Sigmoid colon (tissue), 6 donors: ENCODE measurements at regions not wholly inside any gene's neighbourhood (a gene's known extent, or its start where the extent isn't known, plus 50 kb on each side); places are given as distances from the start of the nearest gene placed in this dataset.

Source experiments
- DNase-seq: peaks from one replicate; pipeline ENCODE4 v3.0.0-alpha.2; 2019
- H3K27ac ChIP-seq, 4 donors: fragments of 200-600 bp; sonication (generic); one replicate each; pipeline ENCODE4 v1.5.1; 2016 to 2019; ENCODE audit warnings: mild to moderate bottlenecking in 1 of 4
- H3K27me3 ChIP-seq, 3 donors: fragments of 200-600 bp; sonication (generic); one replicate each; pipeline ENCODE4 v1.5.1; 2019; ENCODE audit warnings: mild to moderate bottlenecking in 1 of 3
- H3K36me3 ChIP-seq, 4 donors: fragments of 200-600 bp; sonication (generic); one replicate each; pipeline ENCODE4 v1.5.1; 2016 to 2019
- H3K4me1 ChIP-seq, 4 donors: fragments of 200-600 bp; sonication (generic); one replicate each; pipeline ENCODE4 v1.5.1; 2017 to 2019
- H3K4me3 ChIP-seq, 4 donors: fragments of 200-600 bp; sonication (generic); one replicate each; pipeline ENCODE4 v1.5.1; 2017 to 2019; ENCODE audit warnings: mild to moderate bottlenecking in 2 of 4, moderate library complexity in 1 of 4
- H3K9me3 ChIP-seq, 4 donors: fragments of 200-600 bp in 3 of 4; sonication (generic) in 3 of 4; one replicate each; pipeline versions ENCODE4 v1.5.1 to v1.6.1; 2013 to 2019
- EP300 ChIP-seq, 4 donors: sonication (generic); formaldehyde crosslinking; IDR thresholded peaks; one replicate each; pipeline ENCODE4 v1.6.1; 2017; ENCODE audit warnings: antibody characterized with exemption in 4 of 4
- POLR2A ChIP-seq, 2 donors: fragments of 450-650 bp; IDR thresholded peaks; one replicate each; pipeline ENCODE4 v1.6.1; 2016; ENCODE audit warnings: antibody characterized with exemption in 2 of 2, mild to moderate bottlenecking in 2 of 2, moderate library complexity in 2 of 2
- POLR2AphosphoS5 ChIP-seq, 4 donors: sonication (generic); formaldehyde crosslinking; IDR thresholded peaks; one replicate each; pipeline ENCODE4 v1.6.1; 2017; ENCODE audit warnings: antibody characterized with exemption in 4 of 4
- WGBS, 2 donors: extraction: QIAGEN DNeasy Blood & Tissue Kit; methylation state at CpG; one replicate each; pipeline ENCODE4 v1.1.7; 2013; 5-methylcytosine and 5-hydroxymethylcytosine counted together
- intact Hi-C: fragments of 100-400 bp; cut with DNase I; formaldehyde crosslinking; loops from one replicate; pipeline ENCODE4 v1.15.1; 2023
- TF ChIP-seq, protein P1 (sequence below), 4 experiments: fragments of 450-650 bp in 3 of 4; fragments of 200-600 bp in 1 of 4; IDR thresholded peaks; one replicate each; pipeline ENCODE4 v1.5.1; 2016 to 2019; ENCODE audit warnings: antibody characterized with exemption in 4 of 4, mild to moderate bottlenecking in 3 of 4, moderate library complexity in 2 of 4
- donor health status: healthy with polysubstance abuse.
- donor health status: healthy.

- H3K27me3 ChIP-seq, result no peaks in the 10 kb centered on the region
- H3K36me3 ChIP-seq, result no peaks in the 10 kb centered on the region
- intact Hi-C loops, result no loop called here
- TF ChIP-seq POLR2A (IDR thresholded peaks at IDR 0.05) (no peak), EP300 (IDR thresholded peaks at IDR 0.05) (no peak), POLR2AphosphoS5 (IDR thresholded peaks at IDR 0.05) (no peak)
- TF ChIP-seq, protein P1, sequence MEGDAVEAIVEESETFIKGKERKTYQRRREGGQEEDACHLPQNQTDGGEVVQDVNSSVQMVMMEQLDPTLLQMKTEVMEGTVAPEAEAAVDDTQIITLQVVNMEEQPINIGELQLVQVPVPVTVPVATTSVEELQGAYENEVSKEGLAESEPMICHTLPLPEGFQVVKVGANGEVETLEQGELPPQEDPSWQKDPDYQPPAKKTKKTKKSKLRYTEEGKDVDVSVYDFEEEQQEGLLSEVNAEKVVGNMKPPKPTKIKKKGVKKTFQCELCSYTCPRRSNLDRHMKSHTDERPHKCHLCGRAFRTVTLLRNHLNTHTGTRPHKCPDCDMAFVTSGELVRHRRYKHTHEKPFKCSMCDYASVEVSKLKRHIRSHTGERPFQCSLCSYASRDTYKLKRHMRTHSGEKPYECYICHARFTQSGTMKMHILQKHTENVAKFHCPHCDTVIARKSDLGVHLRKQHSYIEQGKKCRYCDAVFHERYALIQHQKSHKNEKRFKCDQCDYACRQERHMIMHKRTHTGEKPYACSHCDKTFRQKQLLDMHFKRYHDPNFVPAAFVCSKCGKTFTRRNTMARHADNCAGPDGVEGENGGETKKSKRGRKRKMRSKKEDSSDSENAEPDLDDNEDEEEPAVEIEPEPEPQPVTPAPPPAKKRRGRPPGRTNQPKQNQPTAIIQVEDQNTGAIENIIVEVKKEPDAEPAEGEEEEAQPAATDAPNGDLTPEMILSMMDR (IDR thresholded peaks at IDR 0.05), result no peak
- no peaks in the 10 kb centered on the region for H3K9me3 ChIP-seq
- H3K27ac ChIP-seq, result no peak overlapping the region
- WGBS, 2 donors, result 49 to 68% methylated on average over 1 of the region's 1 CpG
- no peaks in the 10 kb centered on the region for H3K4me1 ChIP-seq
- DNase-seq, result no peak
- no peak overlapping the region for H3K4me3 ChIP-seq
Measured at GRCh38 chr4:96194993-96195392, 355.1 kb downstream of the PDHA2 start.

DNA sequence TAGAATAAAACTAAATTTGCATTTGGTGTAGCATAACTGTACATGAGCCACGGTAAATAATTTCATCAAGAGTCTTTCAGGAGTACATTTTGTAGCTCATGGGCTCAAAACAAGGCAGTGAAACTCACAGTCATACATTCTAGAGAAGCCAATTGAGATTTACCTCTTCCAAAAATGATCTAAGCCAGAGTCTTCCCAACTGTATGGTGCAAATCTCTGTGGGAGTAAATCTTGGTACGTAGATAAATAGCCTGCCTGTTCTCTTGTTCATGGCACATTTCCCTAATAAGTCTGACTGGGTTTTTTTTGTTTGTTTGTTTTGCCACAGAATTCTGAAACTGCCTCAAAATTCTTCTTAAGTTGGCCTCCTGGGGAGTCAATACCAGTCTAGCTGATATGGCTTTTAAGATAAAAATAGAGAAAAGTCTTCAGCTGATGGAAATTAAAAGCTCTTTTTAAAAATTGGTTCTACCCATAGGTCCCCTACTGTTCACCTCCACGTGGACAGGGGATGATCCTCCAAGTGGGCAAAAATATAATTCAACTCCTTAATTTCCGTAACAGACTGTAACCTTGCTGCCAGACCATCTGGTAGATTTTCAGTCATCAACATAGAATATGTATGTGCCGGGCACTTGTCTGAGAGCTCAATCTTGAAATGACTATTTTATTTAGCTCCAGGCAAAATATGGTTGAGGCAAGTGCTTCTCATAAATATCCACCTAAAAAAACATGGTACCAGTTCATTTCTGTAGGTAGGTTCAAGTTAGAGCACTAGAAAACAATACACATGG, 365.4 kb downstream of the PDHA2 start:
- no peaks in the 10 kb centered on the region for H3K36me3 ChIP-seq
- intact Hi-C loops, result no loop called here
- no peaks in the 10 kb centered on the region for H3K4me1 ChIP-seq
- no peak overlapping the region for H3K27ac ChIP-seq
- TF ChIP-seq EP300 (IDR thresholded peaks at IDR 0.05), result no peak
- TF ChIP-seq, protein P1 (IDR thresholded peaks at IDR 0.05), result no peak
- TF ChIP-seq POLR2A (IDR thresholded peaks at IDR 0.05), result no peak
- TF ChIP-seq POLR2AphosphoS5 (IDR thresholded peaks at IDR 0.05), result no peak
- H3K9me3 ChIP-seq, result no peaks in the 10 kb centered on the region
- WGBS, 2 donors, result 63 to 68% methylated on average over 5 of the region's 5 CpGs
- H3K4me3 ChIP-seq, result no peak overlapping the region
- no peak for DNase-seq
- no peaks in the 10 kb centered on the region for H3K27me3 ChIP-seq

GRCh38 chr4:96227515-96227914, 387.6 kb downstream of the PDHA2 start:
- 89 to 90% methylated on average over 5 of the region's 5 CpGs for WGBS, 2 donors
- intact Hi-C loops, result no loop called here
- no peaks in the 10 kb centered on the region for H3K36me3 ChIP-seq

DNA sequence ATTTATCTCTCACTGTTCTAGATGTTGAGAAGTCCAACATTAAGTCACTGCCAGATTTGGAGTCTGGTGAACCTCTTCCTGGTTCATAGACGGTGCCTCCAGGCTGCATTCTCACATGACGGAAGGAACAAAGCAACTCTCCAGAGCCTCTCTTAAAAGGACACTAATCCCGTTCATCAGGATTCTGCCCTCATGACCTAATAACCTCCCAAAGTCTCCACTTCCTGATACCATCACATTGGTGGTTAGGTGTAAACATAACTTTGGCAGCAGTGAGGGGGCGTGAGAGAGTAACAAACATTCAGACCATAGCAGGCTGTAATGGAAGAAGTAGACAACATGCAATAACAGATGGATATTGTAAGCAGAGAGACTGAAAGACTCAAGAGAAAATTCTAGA, 388.6 kb downstream of the PDHA2 start:
- Histone ChIP-seq H3K4me1 (no peaks in the 10 kb centered on the region), H3K9me3 (no peaks in the 10 kb centered on the region), H3K27ac (no peak overlapping the region), H3K4me3 (no peak overlapping the region), H3K36me3 (no peaks in the 10 kb centered on the region), H3K27me3 (no peaks in the 10 kb centered on the region)
- no peak for DNase-seq
- TF ChIP-seq POLR2AphosphoS5 (IDR thresholded peaks at IDR 0.05) (no peak), POLR2A (IDR thresholded peaks at IDR 0.05) (no peak), EP300 (IDR thresholded peaks at IDR 0.05) (no peak)
- TF ChIP-seq, protein P1 (IDR thresholded peaks at IDR 0.05), result no peak
- WGBS, 2 donors, result 74 to 79% methylated on average over 4 of the region's 4 CpGs
- intact Hi-C loops, result no loop called here

More at GRCh38 chr4:96227515-96227914, 387.6 kb downstream of the PDHA2 start:
- TF ChIP-seq POLR2AphosphoS5 (IDR thresholded peaks at IDR 0.05) (no peak), POLR2A (IDR thresholded peaks at IDR 0.05) (no peak), EP300 (IDR thresholded peaks at IDR 0.05) (no peak)
- TF ChIP-seq, protein P1 (IDR thresholded peaks at IDR 0.05), result no peak
- H3K9me3 ChIP-seq, result no peaks in the 10 kb centered on the region
- no peaks in the 10 kb centered on the region for H3K4me1 ChIP-seq
- DNase-seq, result no peak
- H3K27me3 ChIP-seq, result no peaks in the 10 kb centered on the region
- no peak overlapping the region for H3K27ac ChIP-seq
- no peak overlapping the region for H3K4me3 ChIP-seq
